ENCODE measurements at regions not wholly inside any gene's neighbourhood (a gene's known extent, or its start where the extent isn't known, plus 50 kb on each side); places are given as distances from the start of the nearest gene placed in this dataset.

GRCh38 chr13:55728247-55728646 is 1412.5 kb upstream of the PRR20A start:
- POLR2A ChIA-PET: no interaction called here

DNA sequence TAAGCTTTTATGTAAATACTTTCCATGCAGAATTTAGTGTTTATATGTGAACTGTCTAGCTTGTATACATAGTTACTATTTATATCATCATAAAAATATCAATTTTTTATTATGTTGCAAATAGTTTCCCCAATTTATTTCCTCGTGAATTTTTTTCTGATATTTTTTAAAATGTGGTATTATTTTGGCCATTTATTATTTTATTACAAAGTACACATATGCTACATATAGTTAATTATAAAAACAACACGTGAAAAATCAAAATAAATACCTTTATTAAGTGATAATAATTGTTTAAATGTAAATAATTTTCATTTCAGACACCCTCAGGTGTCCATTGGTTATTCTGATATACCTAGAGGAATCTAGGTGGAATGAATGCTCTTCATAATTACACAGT is 1394.9 kb upstream of the PRR20A start:
- Histone ChIP-seq H3K9me3 (ENCODE audit: control insufficient read depth, insufficient read depth, low read depth, low read length) (no peaks in the 10 kb centered on the region), H3K27ac (ENCODE audit: extremely low read depth, low read depth, low read length) (no peak overlapping the region), H3K36me3 (ENCODE audit: control insufficient read depth in 2 of 2, insufficient read depth in 1 of 2, low read length in 2 of 2) (no peaks in the 10 kb centered on the region), H3K4me3 (ENCODE audit: low read depth, low read length) (no peak overlapping the region), H3K4me1 (ENCODE audit: control insufficient read depth, insufficient read depth, low read length) (no peaks in the 10 kb centered on the region)
- TF ChIP-seq ZEB2 (tag by site-specific recombination; IDR thresholded peaks at IDR 0.05) (no peak), ZNF621 (tag by site-specific recombination; IDR thresholded peaks at IDR 0.05) (no peak), OSR2 (tag by site-specific recombination; IDR thresholded peaks at IDR 0.05) (no peak)
- POLR2A ChIA-PET: no interaction called here
- CTCF ChIA-PET: no interaction called here

More at GRCh38 chr13:55728247-55728646, 1412.5 kb upstream of the PRR20A start:
- TF ChIP-seq SALL2 (tag by site-specific recombination; IDR thresholded peaks at IDR 0.05; ENCODE audit: borderline replicate concordance): no peak
- TF ChIP-seq, protein P1, sequence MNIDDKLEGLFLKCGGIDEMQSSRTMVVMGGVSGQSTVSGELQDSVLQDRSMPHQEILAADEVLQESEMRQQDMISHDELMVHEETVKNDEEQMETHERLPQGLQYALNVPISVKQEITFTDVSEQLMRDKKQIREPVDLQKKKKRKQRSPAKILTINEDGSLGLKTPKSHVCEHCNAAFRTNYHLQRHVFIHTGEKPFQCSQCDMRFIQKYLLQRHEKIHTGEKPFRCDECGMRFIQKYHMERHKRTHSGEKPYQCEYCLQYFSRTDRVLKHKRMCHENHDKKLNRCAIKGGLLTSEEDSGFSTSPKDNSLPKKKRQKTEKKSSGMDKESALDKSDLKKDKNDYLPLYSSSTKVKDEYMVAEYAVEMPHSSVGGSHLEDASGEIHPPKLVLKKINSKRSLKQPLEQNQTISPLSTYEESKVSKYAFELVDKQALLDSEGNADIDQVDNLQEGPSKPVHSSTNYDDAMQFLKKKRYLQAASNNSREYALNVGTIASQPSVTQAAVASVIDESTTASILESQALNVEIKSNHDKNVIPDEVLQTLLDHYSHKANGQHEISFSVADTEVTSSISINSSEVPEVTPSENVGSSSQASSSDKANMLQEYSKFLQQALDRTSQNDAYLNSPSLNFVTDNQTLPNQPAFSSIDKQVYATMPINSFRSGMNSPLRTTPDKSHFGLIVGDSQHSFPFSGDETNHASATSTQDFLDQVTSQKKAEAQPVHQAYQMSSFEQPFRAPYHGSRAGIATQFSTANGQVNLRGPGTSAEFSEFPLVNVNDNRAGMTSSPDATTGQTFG (tag by site-specific recombination; IDR thresholded peaks at IDR 0.05; ENCODE audit: borderline replicate concordance): no peak
- TF ChIP-seq ZNF701 (tag by site-specific recombination; IDR thresholded peaks at IDR 0.05): no peak
- TF ChIP-seq ZNF707 (tag by site-specific recombination; IDR thresholded peaks at IDR 0.05): no peak
- no peak for TF ChIP-seq ZBTB44 (tag by site-specific recombination; IDR thresholded peaks at IDR 0.05)
- TF ChIP-seq, protein P2, sequence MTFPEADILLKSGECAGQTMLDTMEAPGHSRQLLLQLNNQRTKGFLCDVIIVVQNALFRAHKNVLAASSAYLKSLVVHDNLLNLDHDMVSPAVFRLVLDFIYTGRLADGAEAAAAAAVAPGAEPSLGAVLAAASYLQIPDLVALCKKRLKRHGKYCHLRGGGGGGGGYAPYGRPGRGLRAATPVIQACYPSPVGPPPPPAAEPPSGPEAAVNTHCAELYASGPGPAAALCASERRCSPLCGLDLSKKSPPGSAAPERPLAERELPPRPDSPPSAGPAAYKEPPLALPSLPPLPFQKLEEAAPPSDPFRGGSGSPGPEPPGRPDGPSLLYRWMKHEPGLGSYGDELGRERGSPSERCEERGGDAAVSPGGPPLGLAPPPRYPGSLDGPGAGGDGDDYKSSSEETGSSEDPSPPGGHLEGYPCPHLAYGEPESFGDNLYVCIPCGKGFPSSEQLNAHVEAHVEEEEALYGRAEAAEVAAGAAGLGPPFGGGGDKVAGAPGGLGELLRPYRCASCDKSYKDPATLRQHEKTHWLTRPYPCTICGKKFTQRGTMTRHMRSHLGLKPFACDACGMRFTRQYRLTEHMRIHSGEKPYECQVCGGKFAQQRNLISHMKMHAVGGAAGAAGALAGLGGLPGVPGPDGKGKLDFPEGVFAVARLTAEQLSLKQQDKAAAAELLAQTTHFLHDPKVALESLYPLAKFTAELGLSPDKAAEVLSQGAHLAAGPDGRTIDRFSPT (tag by site-specific recombination; IDR thresholded peaks at IDR 0.05): no peak
- TF ChIP-seq ZNF449 (tag by site-specific recombination; IDR thresholded peaks at IDR 0.05): no peak
- no peak for TF ChIP-seq ZNF366 (tag by site-specific recombination; conservative IDR thresholded peaks at IDR 0.05)
- no peak for TF ChIP-seq ZNF214 (tag by site-specific recombination; IDR thresholded peaks at IDR 0.05; ENCODE audit: borderline replicate concordance)
- no peak for TF ChIP-seq ZSCAN5A (tag by site-specific recombination; IDR thresholded peaks at IDR 0.05)
- no peak for TF ChIP-seq IKZF3 (tag by site-specific recombination; IDR thresholded peaks at IDR 0.05)
- TF ChIP-seq ZNF350 (tag by site-specific recombination; IDR thresholded peaks at IDR 0.05): no peak
- no peak for TF ChIP-seq ZNF175 (tag by site-specific recombination; IDR thresholded peaks at IDR 0.05)
- TF ChIP-seq KLF7 (tag by site-specific recombination; IDR thresholded peaks at IDR 0.05; ENCODE audit: borderline replicate concordance): no peak
- Histone ChIP-seq H3K9me3 (ENCODE audit: control insufficient read depth, insufficient read depth, low read depth, low read length) (no peaks in the 10 kb centered on the region), H3K36me3 (ENCODE audit: control insufficient read depth in 2 of 2, insufficient read depth in 1 of 2, low read length in 2 of 2) (no peaks in the 10 kb centered on the region), H3K27ac (ENCODE audit: extremely low read depth, low read depth, low read length) (no peak overlapping the region), H3K4me1 (ENCODE audit: control insufficient read depth, insufficient read depth, low read length) (no peaks in the 10 kb centered on the region), H3K4me3 (ENCODE audit: low read depth, low read length) (no peak overlapping the region)
- CTCF ChIA-PET: no interaction called here
